Keratinocyte (primary cell): ENCODE measurements at regions not wholly inside any gene's neighbourhood (a gene's known extent, or its start where the extent isn't known, plus 50 kb on each side); places are given as distances from the start of the nearest gene placed in this dataset.

Experiments
- DNase-seq: peaks from one replicate; pipeline ENCODE4 v3.0.0-alpha.2; 2011; ENCODE audit warnings: low read depth, missing footprints, low spot score
- FAIRE-seq: peaks from 2 replicates; lab custom pipeline; 2011; peaks lifted over from hg19 to GRCh38; lab: Jason Lieb, UNC
- H2AFZ ChIP-seq: 2 replicates; pipeline ENCODE4 v1.6.0; 2012; ENCODE audit warnings: low read length, control low read depth, inconsistent platforms; ENCODE audit not compliant: control insufficient read depth
- H3K27ac ChIP-seq: 2 replicates; pipeline ENCODE4 v1.5.1; 2011; ENCODE audit warnings: low read length; ENCODE audit not compliant: control insufficient read depth, insufficient read depth
- H3K27me3 ChIP-seq: 3 replicates; pipeline ENCODE4 v1.6.0; 2011; ENCODE audit warnings: low read length; ENCODE audit not compliant: control insufficient read depth, insufficient read depth; ENCODE audit errors: extremely low read depth
- H3K36me3 ChIP-seq, 2 experiments: 2 replicates in 1 of 2; 3 replicates in 1 of 2; pipeline ENCODE4 v1.5.1; 2011; ENCODE audit warnings: low read length in 2 of 2, mild to moderate bottlenecking in 1 of 2; ENCODE audit not compliant: control insufficient read depth in 2 of 2, insufficient read depth in 2 of 2; ENCODE audit errors: extremely low read depth in 1 of 2
- H3K4me1 ChIP-seq: 3 replicates; pipeline ENCODE4 v1.5.1; 2011; ENCODE audit warnings: low read length; ENCODE audit not compliant: control insufficient read depth, insufficient read depth; ENCODE audit errors: extremely low read depth
- H3K4me2 ChIP-seq: 3 replicates; pipeline ENCODE4 v1.6.0; 2011; ENCODE audit warnings: low read depth, low read length; ENCODE audit not compliant: control insufficient read depth, insufficient read depth; ENCODE audit errors: extremely low read depth
- H3K4me3 ChIP-seq, 3 experiments: fragments of 200-600 bp in 1 of 3; sonication (generic) in 1 of 3; 2 replicates in 2 of 3; 3 replicates in 1 of 3; pipeline ENCODE4 v1.5.1; 2011 to 2016; ENCODE audit warnings: low read length in 3 of 3, mild to moderate bottlenecking in 3 of 3, control low read depth in 2 of 3, inconsistent platforms in 1 of 3, low read depth in 1 of 3, mixed read lengths in 1 of 3, mixed run types in 1 of 3, moderate library complexity in 1 of 3; ENCODE audit not compliant: control insufficient read depth in 2 of 3, insufficient read depth in 2 of 3; ENCODE audit errors: extremely low read depth in 1 of 3
- H3K79me2 ChIP-seq: 2 replicates; pipeline ENCODE4 v1.6.0; 2012; ENCODE audit warnings: low read length; ENCODE audit not compliant: control insufficient read depth, insufficient read depth
- H3K9ac ChIP-seq: 3 replicates; pipeline ENCODE4 v1.6.0; 2011; ENCODE audit warnings: low read length; ENCODE audit not compliant: control insufficient read depth, insufficient read depth; ENCODE audit errors: extremely low read depth
- H3K9me1 ChIP-seq: 3 replicates; pipeline ENCODE4 v1.6.0; 2011; ENCODE audit warnings: low read length; ENCODE audit not compliant: control insufficient read depth, insufficient read depth; ENCODE audit errors: extremely low read depth
- H3K9me3 ChIP-seq: 2 replicates; pipeline ENCODE4 v1.5.1; 2012; ENCODE audit warnings: low read depth, low read length; ENCODE audit not compliant: control insufficient read depth
- H4K20me1 ChIP-seq: 3 replicates; pipeline ENCODE4 v1.6.0; 2011; ENCODE audit warnings: low read length; ENCODE audit not compliant: control insufficient read depth, insufficient read depth; ENCODE audit errors: extremely low read depth
- EZH2 ChIP-seq: IDR thresholded peaks from one replicate; pipeline ENCODE4 v1.6.1; 2012; ENCODE audit warnings: inconsistent platforms, mild to moderate bottlenecking, low read length, moderate library complexity
- dilution Hi-C: fragments of 300-500 bp; cut with MboI; formaldehyde crosslinking; loops from one replicate; pipeline ENCODE4 v1.7.0; 2020; ENCODE audit warnings: low sequenced_read_pairs; ENCODE audit not compliant: extremely low pct_ligation_motif_present
- TF ChIP-seq, protein P1 (sequence below), 3 experiments: IDR thresholded peaks in 1 of 3; conservative IDR thresholded peaks in 1 of 3; optimal IDR thresholded peaks in 1 of 3; 2 replicates in 2 of 3; 3 replicates in 1 of 3; pipeline versions ENCODE3 to v1.5.1; 2011; ENCODE audit warnings: low read length in 3 of 3, mild to moderate bottlenecking in 3 of 3, moderate library complexity in 2 of 3, control low read depth in 1 of 3, inconsistent platforms in 1 of 3; ENCODE audit not compliant: insufficient read depth in 2 of 3; ENCODE audit errors: extremely low read depth in 1 of 3

DNA sequence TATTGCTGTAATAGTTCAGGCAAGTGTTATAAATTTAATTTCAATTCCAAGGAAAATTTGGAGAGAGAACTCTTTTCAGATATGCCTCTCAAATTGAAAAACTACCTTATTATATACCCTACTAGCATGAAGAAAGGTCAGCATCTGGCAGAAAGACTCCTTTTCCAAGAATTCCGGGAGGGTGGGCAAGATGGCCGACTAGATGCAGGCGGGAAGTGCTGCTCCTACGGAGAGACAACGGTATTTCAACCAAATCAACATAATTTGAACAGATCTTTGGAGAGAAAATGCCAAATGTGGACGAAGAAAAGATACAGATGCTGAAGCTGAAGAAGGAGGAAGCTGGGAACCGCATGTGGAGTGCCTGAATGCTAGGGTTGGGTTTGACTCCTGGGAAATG, 53.8 kb upstream of the INTU start:
- Histone ChIP-seq H3K9ac (no peak overlapping the region), H3K4me2 (no peak overlapping the region), H3K9me1 (no peaks in the 10 kb centered on the region), H3K27ac (no peak overlapping the region), H3K79me2 (no peaks in the 10 kb centered on the region), H3K9me3 (no peaks in the 10 kb centered on the region), H3K4me1 (no peaks in the 10 kb centered on the region), H2AFZ (no peak overlapping the region), H3K27me3 (no peaks in the 10 kb centered on the region), H3K36me3 (no peaks in the 10 kb centered on the region), H3K4me3 (no peak overlapping the region), H4K20me1 (no peaks in the 10 kb centered on the region)
- no peak for TF ChIP-seq EZH2
- TF ChIP-seq, protein P1, sequence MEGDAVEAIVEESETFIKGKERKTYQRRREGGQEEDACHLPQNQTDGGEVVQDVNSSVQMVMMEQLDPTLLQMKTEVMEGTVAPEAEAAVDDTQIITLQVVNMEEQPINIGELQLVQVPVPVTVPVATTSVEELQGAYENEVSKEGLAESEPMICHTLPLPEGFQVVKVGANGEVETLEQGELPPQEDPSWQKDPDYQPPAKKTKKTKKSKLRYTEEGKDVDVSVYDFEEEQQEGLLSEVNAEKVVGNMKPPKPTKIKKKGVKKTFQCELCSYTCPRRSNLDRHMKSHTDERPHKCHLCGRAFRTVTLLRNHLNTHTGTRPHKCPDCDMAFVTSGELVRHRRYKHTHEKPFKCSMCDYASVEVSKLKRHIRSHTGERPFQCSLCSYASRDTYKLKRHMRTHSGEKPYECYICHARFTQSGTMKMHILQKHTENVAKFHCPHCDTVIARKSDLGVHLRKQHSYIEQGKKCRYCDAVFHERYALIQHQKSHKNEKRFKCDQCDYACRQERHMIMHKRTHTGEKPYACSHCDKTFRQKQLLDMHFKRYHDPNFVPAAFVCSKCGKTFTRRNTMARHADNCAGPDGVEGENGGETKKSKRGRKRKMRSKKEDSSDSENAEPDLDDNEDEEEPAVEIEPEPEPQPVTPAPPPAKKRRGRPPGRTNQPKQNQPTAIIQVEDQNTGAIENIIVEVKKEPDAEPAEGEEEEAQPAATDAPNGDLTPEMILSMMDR (optimal IDR thresholded peaks at IDR 0.05 in 1 of 3, IDR thresholded peaks at IDR 0.05 in 1 of 3, conservative IDR thresholded peaks at IDR 0.05 in 1 of 3; ENCODE audit: extremely low read depth in 1 of 3, insufficient read depth in 2 of 3, low read length in 3 of 3) = no peak
- no peak for DNase-seq
- FAIRE-seq = no peak
- dilution Hi-C loops = no loop called here

DNA sequence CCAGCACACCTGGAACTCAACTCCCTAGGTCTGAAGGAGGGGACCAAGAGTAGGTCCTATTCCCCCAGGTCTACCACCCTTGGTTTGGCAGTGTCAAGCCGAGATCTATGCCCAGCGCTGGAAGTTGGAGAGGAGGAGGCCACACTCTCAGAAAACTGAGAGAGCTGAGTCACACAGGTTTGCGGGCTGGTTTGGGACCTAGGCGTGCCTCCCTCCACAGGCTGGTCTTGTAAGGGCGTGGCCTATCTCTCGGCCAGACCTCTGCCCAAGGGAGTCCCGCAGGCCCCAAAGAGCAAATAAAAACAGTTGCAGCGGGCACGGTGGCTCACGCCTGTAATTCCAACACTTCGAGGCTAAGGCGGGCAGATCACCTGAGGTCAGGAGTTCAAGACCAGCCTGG, 52.9 kb upstream of the INTU start:
- Histone ChIP-seq H3K36me3 (no peaks in the 10 kb centered on the region), H3K9me1 (no peaks in the 10 kb centered on the region), H3K27ac (no peak overlapping the region), H3K79me2 (no peaks in the 10 kb centered on the region), H3K4me2 (no peak overlapping the region), H3K4me3 (no peak overlapping the region), H4K20me1 (no peaks in the 10 kb centered on the region), H3K9me3 (no peaks in the 10 kb centered on the region), H3K9ac (no peak overlapping the region), H3K4me1 (no peaks in the 10 kb centered on the region), H2AFZ (no peak overlapping the region), H3K27me3 (no peaks in the 10 kb centered on the region)
- TF ChIP-seq, protein P1 (optimal IDR thresholded peaks at IDR 0.05 in 1 of 3, IDR thresholded peaks at IDR 0.05 in 1 of 3, conservative IDR thresholded peaks at IDR 0.05 in 1 of 3; ENCODE audit: extremely low read depth in 1 of 3, insufficient read depth in 2 of 3, low read length in 3 of 3) = no peak
- no peak for TF ChIP-seq EZH2
- no peak for DNase-seq
- dilution Hi-C loops = no loop called here
- no peak for FAIRE-seq
